ENCODE measurements at regions not wholly inside any gene's neighbourhood (a gene's known extent, or its start where the extent isn't known, plus 50 kb on each side); places are given as distances from the start of the nearest gene placed in this dataset.

DNA sequence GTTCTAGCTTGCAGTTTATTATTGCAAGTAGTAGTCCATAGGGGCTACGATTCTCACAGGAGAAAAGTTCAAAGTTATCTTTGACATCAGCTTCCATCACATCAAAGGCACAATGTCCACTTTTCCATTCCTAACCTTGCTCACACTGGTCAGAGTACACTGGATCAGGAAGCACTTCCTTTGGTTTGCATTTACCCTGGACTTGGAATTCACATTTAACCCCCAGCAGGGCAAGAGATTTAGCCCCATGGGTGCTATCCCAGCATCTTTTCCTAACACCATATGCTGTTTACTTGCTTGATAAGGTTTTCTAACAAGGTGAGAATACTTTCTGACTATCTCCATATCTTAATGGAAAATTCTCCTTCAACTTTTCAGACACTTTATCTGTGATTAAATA lies 55.6 kb upstream of the ASTN2 start:
- Mint-ChIP-seq H3K36me3 (ENCODE audit: insufficient read depth) (no peaks in the 10 kb centered on the region), H3K4me3 (ENCODE audit: low read depth) (no peak overlapping the region), H3K27ac (no peak overlapping the region), H3K9me3 (ENCODE audit: low read depth) (no peaks in the 10 kb centered on the region), H3K27me3 (peaks cover 45% of the 10 kb centered on the region), H3K4me1 (ENCODE audit: low read depth) (no peaks in the 10 kb centered on the region)
- DNase-seq (ENCODE audit: low spot score, unreplicated experiment): no peak
- TF ChIP-seq, protein P1, sequence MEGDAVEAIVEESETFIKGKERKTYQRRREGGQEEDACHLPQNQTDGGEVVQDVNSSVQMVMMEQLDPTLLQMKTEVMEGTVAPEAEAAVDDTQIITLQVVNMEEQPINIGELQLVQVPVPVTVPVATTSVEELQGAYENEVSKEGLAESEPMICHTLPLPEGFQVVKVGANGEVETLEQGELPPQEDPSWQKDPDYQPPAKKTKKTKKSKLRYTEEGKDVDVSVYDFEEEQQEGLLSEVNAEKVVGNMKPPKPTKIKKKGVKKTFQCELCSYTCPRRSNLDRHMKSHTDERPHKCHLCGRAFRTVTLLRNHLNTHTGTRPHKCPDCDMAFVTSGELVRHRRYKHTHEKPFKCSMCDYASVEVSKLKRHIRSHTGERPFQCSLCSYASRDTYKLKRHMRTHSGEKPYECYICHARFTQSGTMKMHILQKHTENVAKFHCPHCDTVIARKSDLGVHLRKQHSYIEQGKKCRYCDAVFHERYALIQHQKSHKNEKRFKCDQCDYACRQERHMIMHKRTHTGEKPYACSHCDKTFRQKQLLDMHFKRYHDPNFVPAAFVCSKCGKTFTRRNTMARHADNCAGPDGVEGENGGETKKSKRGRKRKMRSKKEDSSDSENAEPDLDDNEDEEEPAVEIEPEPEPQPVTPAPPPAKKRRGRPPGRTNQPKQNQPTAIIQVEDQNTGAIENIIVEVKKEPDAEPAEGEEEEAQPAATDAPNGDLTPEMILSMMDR (IDR thresholded peaks at IDR 0.05; ENCODE audit: unreplicated experiment): no peak

DNA sequence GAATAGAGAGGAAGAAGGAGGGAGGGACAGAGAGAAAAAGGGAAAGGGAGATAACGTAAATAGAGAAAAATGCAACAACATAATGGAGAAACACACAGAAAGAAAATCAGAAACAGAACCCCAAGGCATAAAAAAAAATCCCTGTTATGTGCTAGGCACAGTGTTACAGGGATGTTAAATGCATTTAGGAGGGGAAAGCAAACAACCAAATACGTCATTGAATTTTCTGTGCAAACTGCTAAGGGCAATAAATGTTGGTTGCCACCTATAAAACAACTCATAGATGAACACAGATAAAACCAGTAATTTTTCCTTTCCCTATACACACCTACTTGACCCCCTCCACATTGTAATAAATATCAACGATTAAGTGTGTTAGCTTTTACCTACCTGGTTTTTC lies 51.3 kb upstream of the ASTN2 start:
- no peak for DNase-seq (ENCODE audit: low spot score, unreplicated experiment)
- Mint-ChIP-seq H3K27me3 (peaks cover 57% of the 10 kb centered on the region), H3K9me3 (ENCODE audit: low read depth) (no peaks in the 10 kb centered on the region), H3K27ac (no peak overlapping the region), H3K4me3 (ENCODE audit: low read depth) (no peak overlapping the region), H3K36me3 (ENCODE audit: insufficient read depth) (no peaks in the 10 kb centered on the region), H3K4me1 (ENCODE audit: low read depth) (no peaks in the 10 kb centered on the region)
- TF ChIP-seq, protein P1 (IDR thresholded peaks at IDR 0.05; ENCODE audit: unreplicated experiment): no peak

DNA sequence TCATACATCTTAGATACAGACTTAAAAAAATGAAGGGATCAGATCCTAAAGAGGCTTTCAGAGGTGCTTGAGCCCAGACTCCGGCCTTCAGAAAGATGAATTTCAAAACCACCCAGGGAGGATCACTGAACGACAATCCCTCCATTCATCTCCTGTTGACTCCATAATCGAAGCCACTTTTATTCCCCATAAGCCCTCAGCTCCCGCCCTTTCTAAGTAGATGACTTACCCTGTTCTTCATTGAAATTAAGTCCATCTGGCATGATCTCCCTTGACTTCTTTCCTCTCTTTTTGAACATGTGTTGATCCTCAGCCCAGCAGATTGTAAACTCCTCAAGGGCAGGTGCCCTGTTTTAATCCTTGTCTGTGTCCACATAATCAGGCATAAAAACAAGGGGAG lies 50.8 kb upstream of the ASTN2 start:
- no peaks in the 10 kb centered on the region for H3K36me3 Mint-ChIP-seq (ENCODE audit: insufficient read depth)
- no peaks in the 10 kb centered on the region for H3K4me1 Mint-ChIP-seq (ENCODE audit: low read depth)
- H3K27me3 Mint-ChIP-seq: peaks cover 53% of the 10 kb centered on the region
- no peak overlapping the region for H3K27ac Mint-ChIP-seq
- DNase-seq (ENCODE audit: low spot score, unreplicated experiment): no peak
- H3K4me3 Mint-ChIP-seq (ENCODE audit: low read depth): no peak overlapping the region
- TF ChIP-seq, protein P1 (IDR thresholded peaks at IDR 0.05; ENCODE audit: unreplicated experiment): no peak
- no peaks in the 10 kb centered on the region for H3K9me3 Mint-ChIP-seq (ENCODE audit: low read depth)

DNA sequence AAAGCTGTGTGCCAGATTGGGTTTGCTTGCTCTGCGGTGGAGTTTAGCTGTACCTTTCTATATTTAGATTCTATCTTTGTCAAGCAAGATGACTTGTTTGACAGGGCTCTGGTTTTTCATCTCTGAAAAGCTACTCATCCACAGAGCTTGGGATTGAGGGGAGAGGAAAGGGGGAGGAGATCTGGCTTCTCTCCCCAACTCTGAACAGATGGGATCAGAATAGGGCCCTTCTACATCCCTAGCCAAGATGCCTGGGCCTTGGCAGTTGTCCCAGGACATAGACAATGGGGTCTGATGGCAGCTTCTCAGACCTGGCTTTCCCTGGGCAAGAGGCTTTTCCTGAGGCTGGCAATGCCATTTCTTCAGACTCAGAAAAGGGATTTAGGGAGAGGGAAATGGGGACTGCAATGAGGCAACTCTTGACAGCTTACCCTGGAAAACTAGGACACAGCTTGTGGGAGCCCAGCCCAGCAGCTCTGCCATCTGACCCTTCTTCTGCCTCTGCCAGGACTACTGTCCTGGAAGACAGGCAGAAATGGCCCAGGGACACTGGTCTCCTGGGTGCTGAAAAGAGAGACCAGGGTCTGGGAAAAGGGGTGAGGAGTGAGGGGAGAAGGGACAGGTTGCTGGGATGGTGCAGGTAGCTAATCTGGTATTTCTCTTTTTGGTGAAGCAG lies 50.2 kb upstream of the ASTN2 start:
- H3K27ac Mint-ChIP-seq: no peak overlapping the region

More for the DNA sequence above, 50.2 kb upstream of the ASTN2 start:
- no peak overlapping the region for H3K4me3 Mint-ChIP-seq (ENCODE audit: low read depth)
- no peaks in the 10 kb centered on the region for H3K4me1 Mint-ChIP-seq (ENCODE audit: low read depth)
- H3K9me3 Mint-ChIP-seq (ENCODE audit: low read depth): no peaks in the 10 kb centered on the region
- DNase-seq (ENCODE audit: low spot score, unreplicated experiment): no peak
- H3K36me3 Mint-ChIP-seq (ENCODE audit: insufficient read depth): no peaks in the 10 kb centered on the region
- TF ChIP-seq, protein P1 (IDR thresholded peaks at IDR 0.05; ENCODE audit: unreplicated experiment): no peak
- peaks cover 47% of the 10 kb centered on the region for H3K27me3 Mint-ChIP-seq
